GM12878 (cell line): ENCODE measurements at regions not wholly inside any gene's neighbourhood (a gene's known extent, or its start where the extent isn't known, plus 50 kb on each side); places are given as distances from the start of the nearest gene placed in this dataset.

Source experiments
- ATAC-seq: fragments of 200-7000 bp; cut with Tn5 transposase; 3 replicates; pipeline ENCODE4 v1.9.1; 2020; ENCODE audit warnings: mild to moderate bottlenecking, moderate library complexity
- BruUV-seq: library from RNA; stranded (reverse); fragments of 400-500 nt; replicated peaks from 2 replicates; lab custom pipeline; 2021; lab: Mats Ljungman, UMichigan
- CTCF ChIA-PET: fragments of 300-600 bp; sonication (Branson Sonifier 250); formaldehyde crosslinking; extraction: SDS; loops from one replicate; lab custom pipeline; 2021; ENCODE audit warnings: inconsistent platforms; lab: Yijun Ruan, JAX
- POLR2A ChIA-PET: fragments of 350-600 bp; formaldehyde crosslinking; extraction: SDS; loops from one replicate; lab custom pipeline; 2021; ENCODE audit warnings: inconsistent platforms; lab: Charles Lee
- RAD21 ChIA-PET: fragments of 300-600 bp; sonication (Branson Sonifier 250); formaldehyde crosslinking; loops from one replicate; lab custom pipeline; 2023; ENCODE audit warnings: antibody characterized with exemption; ENCODE audit not compliant: unreplicated experiment; lab: Charles Lee
- SMC1A ChIA-PET: fragments of 300-600 bp; sonication (Branson Sonifier 250); formaldehyde crosslinking; loops from one replicate; lab custom pipeline; 2023; ENCODE audit not compliant: unreplicated experiment, uncharacterized antibody; lab: Charles Lee
- DNase-seq: peaks from one replicate; pipeline ENCODE4 v3.0.0-alpha.2; 2011; ENCODE audit warnings: low read depth, low spot score
- FAIRE-seq: peaks from 3 replicates; lab custom pipeline; 2011; peaks lifted over from hg19 to GRCh38; lab: Jason Lieb, UNC
- H2AFZ ChIP-seq: 2 replicates; pipeline ENCODE4 v1.6.0; 2011; ENCODE audit warnings: low read depth, low read length, control low read depth; ENCODE audit not compliant: control insufficient read depth
- H3K27ac ChIP-seq: 2 replicates; pipeline ENCODE4 v1.5.1; 2011; ENCODE audit warnings: control low read depth; ENCODE audit not compliant: control insufficient read depth, insufficient read depth
- H3K27me3 ChIP-seq, 2 experiments: replicated peaks in 1 of 2; 2 replicates each; pipeline versions ENCODE4 v1.6.0 to v1.6.1; 2011; ENCODE audit warnings: low read length in 1 of 2; ENCODE audit not compliant: control insufficient read depth in 2 of 2, insufficient read depth in 2 of 2
- H3K36me3 ChIP-seq, 2 experiments: 2 replicates each; pipeline ENCODE4 v1.5.1; 2011; ENCODE audit warnings: low read length in 1 of 2; ENCODE audit not compliant: control insufficient read depth in 2 of 2, insufficient read depth in 2 of 2
- H3K4me1 ChIP-seq: 2 replicates; pipeline ENCODE4 v1.6.1; 2011; ENCODE audit warnings: mild to moderate bottlenecking, low read length, moderate library complexity, mixed read lengths; ENCODE audit not compliant: control insufficient read depth, insufficient read depth
- H3K4me2 ChIP-seq: 2 replicates; pipeline ENCODE4 v1.6.0; 2011; ENCODE audit warnings: control low read depth; ENCODE audit not compliant: control insufficient read depth, insufficient read depth
- H3K4me3 ChIP-seq: fragments of 200-600 bp; sonication (generic); 2 replicates; pipeline ENCODE4 v1.5.1; 2016
- H3K79me2 ChIP-seq: 2 replicates; pipeline ENCODE4 v1.6.0; 2011; ENCODE audit warnings: low read length; ENCODE audit not compliant: control insufficient read depth, insufficient read depth
- H3K9ac ChIP-seq: 2 replicates; pipeline ENCODE4 v1.8.0; 2011; ENCODE audit warnings: low read length, control low read depth, mixed read lengths; ENCODE audit not compliant: control insufficient read depth, insufficient read depth
- H3K9me3 ChIP-seq: replicated peaks from 3 replicates; pipeline ENCODE4 v1.5.1; 2011; ENCODE audit warnings: mild to moderate bottlenecking, low read length; ENCODE audit not compliant: control insufficient read depth, insufficient read depth
- H4K20me1 ChIP-seq: 2 replicates; pipeline ENCODE4 v1.6.0; 2011; ENCODE audit not compliant: control insufficient read depth, insufficient read depth
- BCL11A ChIP-seq: IDR thresholded peaks from 2 replicates; pipeline ENCODE4 v1.6.1; 2011; ENCODE audit warnings: low read depth, low read length
- CBFB ChIP-seq: IDR thresholded peaks from 2 replicates; pipeline ENCODE4 v1.6.1; 2016; ENCODE audit warnings: antibody characterized with exemption, low read depth
- CHD4 ChIP-seq: fragments of 200-600 bp; sonication (generic); IDR thresholded peaks from 2 replicates; pipeline ENCODE4 v1.6.1; 2016; ENCODE audit warnings: mild to moderate bottlenecking
- IRF5 ChIP-seq: fragments of 450-650 bp; IDR thresholded peaks from 2 replicates; pipeline ENCODE4 v1.6.1; 2017; ENCODE audit warnings: borderline replicate concordance
- KDM1A ChIP-seq: fragments of 200-600 bp; sonication (generic); IDR thresholded peaks from 2 replicates; pipeline ENCODE4 v1.6.1; 2016; ENCODE audit warnings: borderline replicate concordance
- KLF5 ChIP-seq: fragments of 450-650 bp; IDR thresholded peaks from 2 replicates; pipeline ENCODE4 v1.6.1; 2014; ENCODE audit warnings: mild to moderate bottlenecking; ENCODE audit not compliant: partially characterized antibody
- NR2C2 ChIP-seq: IDR thresholded peaks from 2 replicates; pipeline ENCODE4 v1.6.1; 2011; ENCODE audit warnings: borderline replicate concordance, low read depth; ENCODE audit not compliant: control insufficient read depth, insufficient read length
- POLR2AphosphoS5 ChIP-seq: IDR thresholded peaks from 2 replicates; pipeline ENCODE4 v1.6.1; 2011; ENCODE audit warnings: mild to moderate bottlenecking, low read length, inconsistent platforms
- RELA ChIP-seq: fragments of 450-650 bp; IDR thresholded peaks from 2 replicates; pipeline ENCODE4 v1.8.0; 2014; ENCODE audit warnings: borderline replicate concordance; ENCODE audit not compliant: partially characterized antibody
- RFX5 ChIP-seq: IDR thresholded peaks from 2 replicates; pipeline ENCODE4 v1.6.1; 2011; ENCODE audit warnings: low read depth, low read length, improper control_type of control experiment
- SRF ChIP-seq, 2 experiments: IDR thresholded peaks; 2 replicates each; pipeline ENCODE4 v1.6.1; 2011; ENCODE audit warnings: low read depth in 2 of 2, low read length in 2 of 2, mild to moderate bottlenecking in 1 of 2, moderate library complexity in 1 of 2
- TARDBP ChIP-seq: IDR thresholded peaks from 2 replicates; pipeline ENCODE4 v1.6.1; 2016; ENCODE audit warnings: borderline replicate concordance
- ZNF217 ChIP-seq: fragments of 450-650 bp; IDR thresholded peaks from 2 replicates; pipeline ENCODE4 v1.6.1; 2017; ENCODE audit warnings: antibody characterized with exemption, mild to moderate bottlenecking
- ZZZ3 ChIP-seq: IDR thresholded peaks from 2 replicates; pipeline ENCODE4 v1.6.1; 2011; ENCODE audit warnings: low read depth; ENCODE audit not compliant: control insufficient read depth, insufficient read length
- in situ Hi-C: fragments of 300-500 bp; cut with MboI; formaldehyde crosslinking; loops from 9 replicates; pipeline ENCODE4 v1.14.3; 2018; ENCODE audit warnings: mixed read lengths
- intact Hi-C: fragments of 100-400 bp; cut with micrococcal nuclease; formaldehyde crosslinking; loops from one replicate; pipeline ENCODE4 v1.14.2; 2022; ENCODE audit not compliant: unreplicated experiment
- TF ChIP-seq, protein P1 (sequence below): fragments of 450-650 bp; IDR thresholded peaks from 2 replicates; pipeline ENCODE4 v1.6.1; 2017; ENCODE audit warnings: low read depth, mild to moderate bottlenecking, moderate library complexity
- TF ChIP-seq, protein P2 (sequence below): IDR thresholded peaks from 2 replicates; pipeline ENCODE4 v1.6.1; 2011; ENCODE audit warnings: low read depth, low read length, improper control_type of control experiment, borderline replicate concordance
- TF ChIP-seq, protein P3 (sequence below): IDR thresholded peaks from 2 replicates; pipeline ENCODE4 v1.6.1; 2011; ENCODE audit warnings: mild to moderate bottlenecking, low read depth, low read length, moderate library complexity; ENCODE audit not compliant: insufficient replicate concordance

DNA sequence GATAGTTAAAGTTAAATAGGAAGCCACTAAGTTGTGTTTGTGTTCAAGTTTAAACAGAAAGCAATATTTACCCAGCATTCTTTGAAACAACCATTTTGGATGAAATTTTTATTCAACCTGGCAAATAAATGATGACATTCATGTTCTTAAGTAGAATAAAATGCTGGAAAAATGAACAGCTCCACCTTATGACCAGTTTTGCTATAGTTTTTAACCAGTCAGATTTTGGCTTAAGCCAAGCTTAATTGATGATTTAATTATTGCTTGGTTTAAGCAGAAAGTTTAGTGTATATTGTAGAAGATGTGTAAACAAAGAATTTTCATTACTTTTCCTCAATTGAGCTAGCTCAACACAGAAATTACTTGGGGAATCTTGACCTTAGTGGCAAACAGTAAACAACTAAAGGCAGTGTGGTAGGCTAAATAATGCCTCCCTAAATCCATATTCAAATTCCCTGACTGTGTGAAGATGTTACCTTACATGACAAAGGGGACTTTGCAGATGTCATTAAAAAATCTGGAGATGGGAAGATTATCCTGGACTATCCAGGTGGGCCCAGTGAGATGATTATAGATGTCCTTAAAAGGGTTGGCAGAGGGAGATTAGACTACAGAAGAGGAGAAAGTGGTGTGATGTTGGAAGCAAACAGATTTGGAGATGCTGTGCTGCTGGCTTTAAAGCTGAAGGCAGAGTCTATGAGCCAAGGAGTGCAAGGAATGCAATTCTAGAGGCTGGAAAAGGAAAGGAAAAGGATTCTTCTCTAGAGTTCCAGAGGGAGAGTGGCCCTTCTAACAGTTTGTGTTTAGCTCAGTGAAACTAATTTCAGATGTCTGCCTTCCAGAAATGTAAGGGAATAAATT, 448.6 kb upstream of the GOLIM4 start:
- Histone ChIP-seq H3K4me3 (no peak overlapping the region), H4K20me1 (no peaks in the 10 kb centered on the region), H3K9ac (no peak overlapping the region), H3K36me3 (no peaks in the 10 kb centered on the region), H2AFZ (no peak overlapping the region), H3K79me2 (no peaks in the 10 kb centered on the region), H3K4me2 (no peak overlapping the region), H3K27ac (no peak overlapping the region), H3K4me1 (no peaks in the 10 kb centered on the region), H3K9me3 (no peaks in the 10 kb centered on the region), H3K27me3 (no peaks in the 10 kb centered on the region)
- ATAC-seq (no peak), DNase-seq (no peak), FAIRE-seq (no peak)
- ChIA-PET CTCF (interaction anchor here (1.0 to 2.8 kb wide), 7 partner anchors 10 to 76 kb away, joined by 3 to 7 read pairs (median 4); no protein-coding TSS in a partner anchor), RAD21 (interaction anchor here (1.4 to 2.5 kb wide), 2 partner anchors 33 to 74 kb away, joined by 3 to 10 read pairs; no protein-coding TSS in a partner anchor), POLR2A (interaction anchor here (1.1 kb wide), 1 partner anchor 17 kb away, joined by 3 read pairs; no protein-coding TSS in a partner anchor), SMC1A (interaction anchor here (0.9 to 2.4 kb wide), 7 partner anchors 10 to 76 kb away, joined by 3 to 12 read pairs (median 7); no protein-coding TSS in a partner anchor)
- in situ Hi-C loops = no loop called here
- TF ChIP-seq CBFB = no peak
- TF ChIP-seq TARDBP = no peak
- TF ChIP-seq SRF (IDR thresholded peaks at IDR 0.05; ENCODE audit: low read depth in 2 of 2, low read length in 2 of 2) = no peak
- TF ChIP-seq, protein P1, sequence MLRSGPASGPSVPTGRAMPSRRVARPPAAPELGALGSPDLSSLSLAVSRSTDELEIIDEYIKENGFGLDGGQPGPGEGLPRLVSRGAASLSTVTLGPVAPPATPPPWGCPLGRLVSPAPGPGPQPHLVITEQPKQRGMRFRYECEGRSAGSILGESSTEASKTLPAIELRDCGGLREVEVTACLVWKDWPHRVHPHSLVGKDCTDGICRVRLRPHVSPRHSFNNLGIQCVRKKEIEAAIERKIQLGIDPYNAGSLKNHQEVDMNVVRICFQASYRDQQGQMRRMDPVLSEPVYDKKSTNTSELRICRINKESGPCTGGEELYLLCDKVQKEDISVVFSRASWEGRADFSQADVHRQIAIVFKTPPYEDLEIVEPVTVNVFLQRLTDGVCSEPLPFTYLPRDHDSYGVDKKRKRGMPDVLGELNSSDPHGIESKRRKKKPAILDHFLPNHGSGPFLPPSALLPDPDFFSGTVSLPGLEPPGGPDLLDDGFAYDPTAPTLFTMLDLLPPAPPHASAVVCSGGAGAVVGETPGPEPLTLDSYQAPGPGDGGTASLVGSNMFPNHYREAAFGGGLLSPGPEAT = no peak
- no peak for TF ChIP-seq RFX5
- no peak for TF ChIP-seq KLF5
- TF ChIP-seq, protein P2, sequence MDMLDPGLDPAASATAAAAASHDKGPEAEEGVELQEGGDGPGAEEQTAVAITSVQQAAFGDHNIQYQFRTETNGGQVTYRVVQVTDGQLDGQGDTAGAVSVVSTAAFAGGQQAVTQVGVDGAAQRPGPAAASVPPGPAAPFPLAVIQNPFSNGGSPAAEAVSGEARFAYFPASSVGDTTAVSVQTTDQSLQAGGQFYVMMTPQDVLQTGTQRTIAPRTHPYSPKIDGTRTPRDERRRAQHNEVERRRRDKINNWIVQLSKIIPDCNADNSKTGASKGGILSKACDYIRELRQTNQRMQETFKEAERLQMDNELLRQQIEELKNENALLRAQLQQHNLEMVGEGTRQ = no peak
- no peak for TF ChIP-seq ZZZ3
- no peak for TF ChIP-seq ZNF217
- no peak for TF ChIP-seq CHD4
- TF ChIP-seq IRF5 = no peak
- no peak for TF ChIP-seq RELA
- no peak for TF ChIP-seq BCL11A
- TF ChIP-seq KDM1A = no peak
- TF ChIP-seq NR2C2 = no peak
- no peak for TF ChIP-seq POLR2AphosphoS5
- TF ChIP-seq, protein P3, sequence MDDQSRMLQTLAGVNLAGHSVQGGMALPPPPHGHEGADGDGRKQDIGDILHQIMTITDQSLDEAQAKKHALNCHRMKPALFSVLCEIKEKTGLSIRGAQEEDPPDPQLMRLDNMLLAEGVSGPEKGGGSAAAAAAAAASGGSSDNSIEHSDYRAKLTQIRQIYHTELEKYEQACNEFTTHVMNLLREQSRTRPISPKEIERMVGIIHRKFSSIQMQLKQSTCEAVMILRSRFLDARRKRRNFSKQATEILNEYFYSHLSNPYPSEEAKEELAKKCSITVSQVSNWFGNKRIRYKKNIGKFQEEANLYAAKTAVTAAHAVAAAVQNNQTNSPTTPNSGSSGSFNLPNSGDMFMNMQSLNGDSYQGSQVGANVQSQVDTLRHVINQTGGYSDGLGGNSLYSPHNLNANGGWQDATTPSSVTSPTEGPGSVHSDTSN = no peak
- BruUV-seq = no TSS peak
- intact Hi-C loops = no loop called here
